ENCODE measurements at regions not wholly inside any gene's neighbourhood (a gene's known extent, or its start where the extent isn't known, plus 50 kb on each side); places are given as distances from the start of the nearest gene placed in this dataset.

DNA sequence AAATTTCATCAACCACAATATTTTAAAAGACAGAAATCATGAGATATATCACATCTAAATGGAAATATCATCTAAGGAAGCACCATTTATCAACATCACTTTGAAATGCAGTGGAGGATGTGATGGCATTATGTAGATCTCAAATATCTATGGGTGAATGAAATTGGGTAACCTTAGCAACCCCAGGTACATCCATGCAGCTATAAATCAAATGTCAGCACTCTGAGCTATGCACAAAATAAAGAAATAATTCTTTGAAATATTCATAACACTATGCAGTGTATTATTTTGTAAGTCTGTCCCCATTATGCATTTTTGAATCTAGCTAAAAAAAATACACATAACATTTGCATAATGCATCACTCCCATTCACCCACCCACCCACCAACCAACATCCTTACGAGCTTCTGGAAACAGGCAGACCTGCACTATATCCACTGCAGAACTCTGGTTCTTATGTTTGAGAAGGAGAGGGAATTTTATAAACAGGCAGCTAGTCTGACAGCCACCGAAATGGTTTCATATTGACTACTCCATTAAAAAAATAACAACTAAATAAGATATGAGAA lies 186.8 kb downstream of the SHOX2 start:
- H3K36me3 ChIP-seq (ENCODE audit: control insufficient read depth in 2 of 4, insufficient read depth in 4 of 4, low read length in 3 of 4), result no peaks in the 10 kb centered on the region
- no peak overlapping the region for H3K9ac ChIP-seq (replicated peaks in 1 of 4; ENCODE audit: extremely low read depth in 1 of 4, low read depth in 3 of 4, low read length in 3 of 4)
- no peak overlapping the region for H3K4me2 ChIP-seq (ENCODE audit: insufficient read depth in 1 of 2, low read depth in 2 of 2, low read length in 2 of 2)
- no peak overlapping the region for H3K4me3 ChIP-seq (ENCODE audit: extremely low read depth in 1 of 4, insufficient read depth in 2 of 4, low read depth in 3 of 4, low read length in 4 of 4)
- H2BK12ac ChIP-seq (ENCODE audit: low read depth, low read length), result no peak overlapping the region
- POLR2A ChIA-PET (ENCODE audit: partially characterized antibody), result no interaction called here
- no peaks in the 10 kb centered on the region for H3K79me1 ChIP-seq (ENCODE audit: low read depth, low read length)
- H3K4me1 ChIP-seq (replicated peaks in 1 of 4; ENCODE audit: control insufficient read depth in 3 of 4, insufficient read depth in 4 of 4, low read length in 3 of 4), result peaks cover 0 to 3% (median 0%) of the 10 kb centered on the region in 4 experiments; a peak in 1 of 7 replicates
- no peak for FAIRE-seq
- DNase-seq (ENCODE audit: low read depth in 1 of 2, low spot score in 2 of 2), result no peak
- H4K8ac ChIP-seq (ENCODE audit: extremely low read depth, insufficient read depth, low read length), result no peak overlapping the region
- no peak overlapping the region for H2BK5ac ChIP-seq (ENCODE audit: low read depth, low read length)
- H3K23me2 ChIP-seq (ENCODE audit: low read depth, low read length), result no peaks in the 10 kb centered on the region
- H2BK120ac ChIP-seq (replicated peaks; ENCODE audit: low read depth, low read length), result no peak overlapping the region
- H4K20me1 ChIP-seq (replicated peaks in 1 of 2; ENCODE audit: control insufficient read depth in 1 of 2, insufficient read depth in 2 of 2, low read length in 2 of 2), result no peaks in the 10 kb centered on the region
- CTCF ChIA-PET (ENCODE audit: partially characterized antibody), result interaction anchor here (0.9 kb wide), 1 partner anchor 54 kb away, joined by 3 read pairs; no protein-coding TSS in a partner anchor
- H2BK20ac ChIP-seq (ENCODE audit: low read length), result no peak overlapping the region
- H2BK15ac ChIP-seq (ENCODE audit: low read length), result no peak overlapping the region
- no peak overlapping the region for H4K5ac ChIP-seq (ENCODE audit: insufficient read length, low read depth, low read length)
- H3K18ac ChIP-seq (ENCODE audit: extremely low read depth, low read length), result no peak overlapping the region
- no peaks in the 10 kb centered on the region for H3K9me3 ChIP-seq (ENCODE audit: insufficient read depth in 2 of 2, low read depth in 1 of 2, low read length in 1 of 2)
- 89% methylated on average over 2 of the region's 2 CpGs; no CpG with 5 or more reads in 1 of the 2 experiments for whole genome bisulfite sequencing, 2 experiments (ENCODE audit: extremely low coverage in 1 of 2, insufficient coverage in 1 of 2, insufficient read length in 1 of 2, insufficient replicate concordance in 2 of 2, low coverage in 1 of 2, low lambda C conversion rate in 2 of 2, missing lambda C conversion rate in 1 of 2)
- no peak overlapping the region for H3K23ac ChIP-seq (ENCODE audit: insufficient read length)
- no peak overlapping the region for H2AK5ac ChIP-seq (ENCODE audit: low read depth, low read length)
- H3K4ac ChIP-seq (replicated peaks; ENCODE audit: insufficient read length, low read depth, low read length), result no peak overlapping the region
- H3K14ac ChIP-seq (ENCODE audit: insufficient read length), result no peak overlapping the region
- H2AFZ ChIP-seq (ENCODE audit: low read length), result no peak overlapping the region
- H3K27ac ChIP-seq (ENCODE audit: low read depth, low read length), result no peak overlapping the region
- no peaks in the 10 kb centered on the region for H3K79me2 ChIP-seq (ENCODE audit: control insufficient read depth in 1 of 2, insufficient read depth in 2 of 2, low read length in 2 of 2)
- TF ChIP-seq CTBP2 (IDR thresholded peaks at IDR 0.05; ENCODE audit: borderline replicate concordance, insufficient read depth, insufficient read length, low read length) (no peak), YY1 (IDR thresholded peaks at IDR 0.05; ENCODE audit: low read depth, low read length) (no peak), RNF2 (IDR thresholded peaks at IDR 0.05; ENCODE audit: borderline replicate concordance, low read depth, low read length, missing control alignments, poor library complexity, severe bottlenecking) (no peak)
- H3K27me3 ChIP-seq (replicated peaks in 1 of 4; ENCODE audit: control insufficient read depth in 3 of 4, extremely low read depth in 1 of 4, insufficient read depth in 3 of 4, low read length in 3 of 4), result peaks cover 0 to 1% (median 0%) of the 10 kb centered on the region in 4 experiments; a peak in 1 of 7 replicates
- no peak overlapping the region for H3K56ac ChIP-seq (replicated peaks; ENCODE audit: insufficient read length, low read depth, low read length)
- H4K91ac ChIP-seq (replicated peaks; ENCODE audit: insufficient read length, low read length), result no peak overlapping the region
